HG02610 (cell line): ENCODE measurements at regions not wholly inside any gene's neighbourhood (a gene's known extent, or its start where the extent isn't known, plus 50 kb on each side); places are given as distances from the start of the nearest gene placed in this dataset.
"Not testable (repeated sequence)": the region's sequence is repeated elsewhere in the genome, so short reads cannot be mapped to it uniquely, and the experiment has no call there.

Experiments
- ATAC-seq: cut with Tn5 transposase; IDR thresholded peaks from one replicate; pipeline ENCODE4 v1.9.1; 2021; ENCODE audit warnings: mild to moderate bottlenecking, moderate library complexity; ENCODE audit not compliant: unreplicated experiment

GRCh38 chr13:61144834-61145593 is 270.6 kb downstream of the PCDH20 start:
- no peak for ATAC-seq

GRCh38 chr13:61144301-61144700 is 271.3 kb downstream of the PCDH20 start:
- ATAC-seq: no peak

- no peak for ATAC-seq
Observed at GRCh38 chr13:61142506-61142905, 273.1 kb downstream of the PCDH20 start.

- ATAC-seq: no peak
Observed at GRCh38 chr13:61138857-61139256, 276.8 kb downstream of the PCDH20 start.

GRCh38 chr13:61136515-61136914 is 279.1 kb downstream of the PCDH20 start:
- no peak for ATAC-seq

- ATAC-seq: no peak
Observed at GRCh38 chr13:61136093-61136492, 279.6 kb downstream of the PCDH20 start.

- ATAC-seq: peak; percentile 56
Observed at GRCh38 chr13:61135583-61135982, 280.1 kb downstream of the PCDH20 start.

- no peak for ATAC-seq
Observed at GRCh38 chr13:61128850-61129645, 286.6 kb downstream of the PCDH20 start.

- peak; percentile 85 for ATAC-seq
Observed at GRCh38 chr13:61123538-61124289, 291.9 kb downstream of the PCDH20 start.

- no peak for ATAC-seq
Observed at GRCh38 chr13:61113140-61113658, 302.4 kb downstream of the PCDH20 start.

- ATAC-seq: no peak
Observed at GRCh38 chr13:61111529-61111928, 304.1 kb downstream of the PCDH20 start.

- ATAC-seq: no peak
Observed at GRCh38 chr13:61110732-61111131, 304.9 kb downstream of the PCDH20 start.

- no peak for ATAC-seq
Observed at GRCh38 chr13:61109741-61110140, 305.9 kb downstream of the PCDH20 start.

- no peak for ATAC-seq
Observed at GRCh38 chr13:61107989-61108388, 307.7 kb downstream of the PCDH20 start.

- ATAC-seq: no peak
Observed at GRCh38 chr13:61095885-61096284, 319.8 kb downstream of the PCDH20 start.

GRCh38 chr13:61094865-61095264 is 320.8 kb downstream of the PCDH20 start:
- no peak for ATAC-seq

GRCh38 chr13:61089894-61090293 is 325.8 kb downstream of the PCDH20 start:
- ATAC-seq: not testable (repeated sequence)

GRCh38 chr13:61086087-61086486 is 329.6 kb downstream of the PCDH20 start:
- ATAC-seq: no peak

- no peak for ATAC-seq
Observed at GRCh38 chr13:61084988-61085387, 330.7 kb downstream of the PCDH20 start.

- ATAC-seq: no peak
Observed at GRCh38 chr13:61078976-61079770, 336.5 kb downstream of the PCDH20 start.
